GM21717 (cell line): ENCODE measurements at regions not wholly inside any gene's neighbourhood (a gene's known extent, or its start where the extent isn't known, plus 50 kb on each side); places are given as distances from the start of the nearest gene placed in this dataset.
"Not testable (repeated sequence)": the region's sequence is repeated elsewhere in the genome, so short reads cannot be mapped to it uniquely, and the experiment has no call there.

Source experiments
- ATAC-seq: cut with Tn5 transposase; IDR thresholded peaks from one replicate; pipeline ENCODE4 v1.9.1; 2021; ENCODE audit warnings: mild to moderate bottlenecking, moderate library complexity; ENCODE audit not compliant: unreplicated experiment

DNA sequence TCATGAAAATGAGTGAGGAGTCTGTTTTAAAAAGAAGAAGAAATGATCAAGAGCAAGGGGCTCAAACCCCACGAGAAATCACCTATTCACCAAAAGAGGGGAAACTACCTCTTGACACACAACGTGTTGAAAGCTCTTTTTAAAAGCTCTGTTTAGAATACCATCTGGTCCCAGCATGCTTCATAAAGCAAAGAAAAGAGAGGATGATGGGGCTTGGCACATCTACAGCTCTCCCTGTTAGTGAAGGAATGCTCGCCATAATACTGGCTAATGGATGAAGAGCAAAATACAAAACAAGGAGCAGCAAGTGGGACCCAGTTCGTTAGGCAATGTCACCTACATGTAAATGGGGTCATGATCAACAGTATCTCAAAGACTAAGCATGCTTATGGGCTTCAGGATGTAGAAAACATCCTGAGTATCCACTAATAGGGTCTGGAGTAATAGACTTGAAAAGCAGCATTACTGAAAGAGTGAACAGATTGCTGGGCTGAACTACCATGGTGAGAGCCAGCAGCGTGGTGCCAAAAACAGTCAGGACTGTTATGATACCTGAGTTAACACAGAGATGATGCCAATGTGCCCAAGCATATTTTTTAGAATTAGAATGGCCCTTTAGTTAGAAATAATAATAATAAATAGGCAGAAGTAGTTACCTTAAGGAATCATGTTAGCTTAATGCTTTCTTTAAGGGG, 159.7 kb upstream of the POU1F1 start:
- no peak for ATAC-seq

DNA sequence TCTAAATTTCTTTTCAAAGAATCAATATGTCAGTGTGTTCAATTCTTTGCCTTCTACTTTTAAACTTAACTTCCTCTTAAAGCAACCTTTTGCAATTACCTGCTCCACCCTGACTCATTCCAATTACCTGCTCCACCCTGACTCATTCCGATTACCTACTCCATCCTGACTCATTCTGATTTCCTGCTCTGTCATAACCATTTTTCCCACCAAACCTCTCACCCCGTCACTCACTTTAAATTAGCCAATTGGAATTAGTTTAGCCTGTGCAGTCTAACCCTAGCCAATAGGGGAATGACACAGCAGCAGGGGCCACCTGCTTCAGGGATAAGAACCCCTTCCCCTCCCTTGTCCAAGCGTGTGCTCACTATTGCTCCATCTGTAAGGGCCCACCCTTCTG, 157.1 kb upstream of the POU1F1 start:
- ATAC-seq = not testable (repeated sequence)

DNA sequence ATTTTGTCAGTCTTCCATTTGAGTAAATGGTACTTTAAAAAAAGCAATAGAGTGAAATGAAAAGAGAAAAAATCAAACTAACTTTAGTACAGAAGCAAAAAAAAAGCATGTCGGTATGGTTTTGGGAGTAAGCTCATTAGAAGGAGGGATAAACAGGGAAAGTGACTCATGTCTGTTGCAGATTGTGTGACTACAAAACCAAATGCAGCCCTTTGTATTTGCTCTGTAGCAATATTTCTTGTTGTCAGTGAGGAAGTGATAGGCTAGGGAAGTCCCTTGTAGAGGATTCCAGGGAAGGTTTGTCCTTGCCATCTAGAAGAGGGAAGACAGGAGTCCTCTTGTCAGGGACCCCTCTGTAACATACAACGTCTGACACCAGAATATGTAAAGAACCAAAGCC, 150.5 kb upstream of the POU1F1 start:
- no peak for ATAC-seq

DNA sequence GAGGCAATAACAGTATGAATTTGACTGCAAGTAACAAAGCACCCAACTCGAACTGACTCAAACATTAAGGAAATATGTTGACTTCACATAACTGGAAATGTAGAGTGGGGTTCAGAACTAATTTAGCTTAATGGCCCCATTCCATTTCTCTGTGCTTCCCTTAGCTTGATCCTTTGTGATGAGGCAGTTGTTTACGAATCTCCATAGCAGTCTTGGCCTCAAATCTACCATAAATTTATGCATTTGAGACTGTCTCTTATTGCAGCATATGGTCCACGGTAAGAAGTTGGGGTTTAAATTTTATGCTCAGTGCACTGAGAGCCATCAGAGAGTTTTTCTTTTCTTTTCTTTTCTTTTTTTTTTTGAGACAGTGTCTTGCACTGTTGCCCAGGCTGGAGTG, 148.7 kb upstream of the POU1F1 start:
- ATAC-seq = no peak

DNA sequence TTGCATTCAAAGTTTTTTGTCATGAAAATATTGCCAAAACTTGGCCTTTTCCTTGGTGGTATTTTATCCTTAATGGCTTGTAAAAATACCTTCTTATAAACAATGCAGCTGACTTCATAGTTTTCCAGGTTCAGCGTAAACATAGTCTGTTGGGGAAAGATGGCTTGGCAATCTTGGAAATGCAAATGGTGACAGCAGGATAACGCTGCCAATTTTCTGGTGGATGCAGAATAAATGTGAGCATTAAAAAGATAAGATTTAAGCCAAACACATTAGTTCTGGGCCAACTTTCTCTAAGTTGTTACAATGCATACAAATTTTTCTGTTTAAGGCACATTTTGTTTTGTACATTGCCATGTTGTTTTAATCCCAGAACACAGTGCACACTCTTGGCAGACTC, 147.0 kb upstream of the POU1F1 start:
- no peak for ATAC-seq

DNA sequence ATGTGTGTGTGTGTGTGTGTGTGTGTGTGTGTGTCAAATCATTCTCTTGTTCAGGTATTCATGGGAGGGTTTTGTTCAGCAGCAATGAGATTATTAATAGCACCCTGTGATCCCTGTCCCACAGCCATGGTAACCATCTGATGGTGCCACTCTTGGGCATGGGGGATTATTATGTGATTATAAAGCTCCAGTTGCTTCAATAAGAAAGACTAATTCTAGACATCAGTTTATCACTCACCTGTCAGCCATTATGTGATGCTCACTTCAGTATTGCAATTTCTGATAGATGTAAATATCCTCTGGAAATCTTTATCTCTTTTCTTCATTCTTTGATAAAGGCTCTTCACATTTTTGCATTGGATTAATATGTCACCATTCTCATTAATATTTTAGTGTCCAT, 145.9 kb upstream of the POU1F1 start:
- no peak for ATAC-seq

DNA sequence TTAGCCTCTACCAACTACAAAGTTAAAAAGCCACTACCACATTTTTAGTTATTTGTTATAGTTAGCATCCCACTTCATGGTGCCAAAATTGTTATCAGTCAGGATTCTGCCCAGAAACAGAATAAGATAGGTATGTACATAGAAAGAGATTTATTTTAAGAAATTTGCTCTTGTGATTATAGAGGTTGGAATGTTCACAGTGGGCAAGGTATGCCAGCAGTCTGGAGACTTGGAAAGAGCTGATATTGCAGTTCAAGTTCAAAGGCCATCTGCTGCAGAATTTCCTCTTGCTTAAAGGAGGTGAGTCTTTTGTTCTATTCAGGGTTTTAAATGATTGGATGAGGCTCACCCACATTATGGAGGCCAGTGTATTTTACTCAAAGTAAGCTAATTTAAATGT, 143.8 kb upstream of the POU1F1 start:
- no peak for ATAC-seq

DNA sequence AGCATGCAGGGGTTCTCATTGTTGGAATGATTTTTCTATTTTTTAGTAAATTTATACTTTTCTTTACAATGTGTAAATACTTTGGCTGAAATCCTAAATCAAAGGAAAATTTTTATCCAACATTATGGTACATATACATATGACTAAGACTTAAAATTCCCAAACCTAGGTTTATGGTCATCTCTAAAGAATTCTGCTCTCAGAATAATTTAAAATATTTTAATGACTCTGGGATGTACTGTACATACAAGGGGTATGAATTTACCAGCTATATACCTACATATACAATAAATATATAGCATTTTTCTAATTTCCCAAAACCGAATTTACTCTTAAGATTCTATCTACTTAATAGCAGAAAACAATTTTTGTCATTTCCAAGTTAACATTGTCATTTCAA, 137.9 kb upstream of the POU1F1 start:
- no peak for ATAC-seq

DNA sequence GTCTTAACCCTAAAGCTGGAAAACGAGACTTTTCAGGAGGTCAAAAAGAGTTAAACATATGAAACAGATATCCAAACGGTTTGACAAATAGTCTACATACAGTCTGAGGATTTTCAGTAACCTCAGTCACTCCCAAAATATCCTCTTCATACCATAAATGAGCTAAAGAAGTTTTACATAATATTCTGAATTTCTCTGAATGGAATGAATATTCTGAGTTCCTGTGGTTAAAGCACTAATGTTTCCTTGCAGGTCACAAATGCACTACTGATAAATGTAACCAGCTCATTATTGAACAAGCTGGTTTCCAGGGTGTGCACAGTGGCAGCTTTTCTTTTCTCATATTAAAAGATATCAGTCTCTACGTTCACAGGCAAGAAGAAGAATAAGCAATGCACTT, 137.4 kb upstream of the POU1F1 start:
- ATAC-seq = no peak

DNA sequence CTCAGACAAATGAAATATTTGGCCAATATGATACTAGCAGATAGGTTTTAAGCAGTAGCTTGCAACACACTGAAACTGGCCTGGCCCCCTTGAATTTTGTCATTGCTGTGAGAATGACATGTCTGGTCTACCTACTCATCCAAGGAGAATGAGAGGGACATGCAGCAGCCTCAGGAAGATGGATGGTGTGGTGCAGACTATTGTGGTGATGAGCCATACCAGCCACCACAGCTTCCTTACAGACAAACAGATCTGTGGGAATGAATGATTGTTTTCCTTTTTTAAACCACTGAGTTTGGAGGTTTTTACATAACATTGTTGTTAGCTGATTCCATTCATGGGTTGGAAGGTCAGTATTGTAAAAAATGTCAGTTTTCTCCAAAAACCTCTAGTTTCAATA, 133.7 kb upstream of the POU1F1 start:
- no peak for ATAC-seq

DNA sequence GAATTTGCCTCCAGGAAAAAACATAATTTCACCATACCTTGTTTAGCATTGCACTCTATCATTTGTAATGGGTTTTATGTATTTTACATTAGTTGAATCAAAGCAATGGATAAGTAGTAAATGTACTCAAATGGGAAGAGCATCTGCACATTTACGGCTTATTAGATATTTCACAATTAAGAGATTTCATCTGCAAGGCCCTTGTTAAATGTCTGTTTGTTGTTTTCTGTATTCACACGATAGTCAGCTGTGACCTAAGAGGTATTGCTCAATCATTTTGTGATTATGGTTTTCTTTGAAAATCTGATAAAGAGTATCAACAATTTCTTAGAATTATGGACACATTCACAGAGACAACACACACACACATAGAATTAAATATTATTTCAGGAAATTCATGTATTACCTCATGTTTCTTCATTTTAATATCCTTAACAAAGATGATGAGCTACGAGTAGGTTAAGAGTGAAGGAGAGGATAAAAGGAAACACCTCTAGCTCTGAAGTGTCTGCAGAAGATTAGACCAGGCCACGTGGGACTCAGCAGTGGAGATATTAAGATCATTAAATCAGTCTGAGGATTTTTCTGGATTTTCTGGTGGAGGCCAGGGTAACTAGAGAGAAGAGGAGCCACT, 121.9 kb upstream of the POU1F1 start:
- no peak for ATAC-seq

DNA sequence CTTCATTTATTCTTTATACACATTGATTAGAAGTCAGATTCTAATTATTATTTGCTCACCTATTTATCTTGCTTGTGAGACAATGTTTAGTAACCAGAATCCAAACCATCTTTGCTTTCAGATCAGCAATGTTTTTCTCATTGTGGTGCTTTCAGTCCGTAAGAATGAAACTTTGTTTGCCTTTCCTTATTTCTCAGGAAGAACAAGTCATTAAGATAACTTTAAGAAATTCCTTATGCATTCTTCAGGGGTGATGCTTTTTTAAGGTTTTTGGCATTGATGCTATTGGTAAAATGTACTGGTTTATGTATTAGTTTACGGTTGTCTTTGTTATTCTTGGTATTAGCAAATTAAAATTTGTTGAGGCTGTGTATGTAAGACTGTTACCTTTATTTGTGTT, 120.8 kb upstream of the POU1F1 start:
- ATAC-seq = no peak

DNA sequence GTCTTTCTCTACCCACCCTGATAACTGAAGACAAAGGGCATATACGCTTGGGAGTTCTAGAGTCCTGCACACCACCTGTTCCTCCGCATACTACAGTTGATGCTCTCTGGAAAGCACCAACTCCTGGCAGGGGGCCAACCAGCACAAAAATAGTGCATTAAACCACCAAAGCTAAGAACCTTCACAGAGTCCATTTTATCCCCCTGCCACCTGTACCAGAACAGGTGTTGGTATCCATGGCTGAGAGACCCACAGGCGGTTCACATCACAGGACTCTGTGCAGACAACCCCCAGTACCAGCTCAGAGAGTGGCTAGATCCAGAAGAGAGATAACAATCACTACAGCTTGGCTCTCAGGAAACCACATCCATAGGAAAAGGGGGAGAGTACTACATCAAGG, 114.4 kb upstream of the POU1F1 start:
- no peak for ATAC-seq

DNA sequence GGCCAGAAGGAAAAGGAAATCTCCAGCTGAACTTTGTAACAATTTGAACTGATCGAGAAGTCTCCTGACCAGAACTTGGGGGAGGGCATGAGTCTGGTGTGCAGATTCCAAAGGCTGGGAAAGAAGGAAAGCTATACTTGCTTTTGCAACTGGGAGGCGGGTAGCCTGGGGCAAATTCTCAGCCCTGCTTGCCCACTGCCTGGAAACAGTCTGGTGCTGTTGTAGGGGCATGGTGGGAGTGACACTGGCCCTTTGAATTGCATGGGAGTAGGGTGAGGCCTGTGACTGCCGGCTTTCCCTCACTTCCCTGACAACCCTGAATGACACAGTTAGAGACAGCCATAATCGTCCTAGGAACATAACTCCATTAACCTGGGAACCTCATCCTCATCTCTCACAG, 114.0 kb upstream of the POU1F1 start:
- ATAC-seq = no peak

DNA sequence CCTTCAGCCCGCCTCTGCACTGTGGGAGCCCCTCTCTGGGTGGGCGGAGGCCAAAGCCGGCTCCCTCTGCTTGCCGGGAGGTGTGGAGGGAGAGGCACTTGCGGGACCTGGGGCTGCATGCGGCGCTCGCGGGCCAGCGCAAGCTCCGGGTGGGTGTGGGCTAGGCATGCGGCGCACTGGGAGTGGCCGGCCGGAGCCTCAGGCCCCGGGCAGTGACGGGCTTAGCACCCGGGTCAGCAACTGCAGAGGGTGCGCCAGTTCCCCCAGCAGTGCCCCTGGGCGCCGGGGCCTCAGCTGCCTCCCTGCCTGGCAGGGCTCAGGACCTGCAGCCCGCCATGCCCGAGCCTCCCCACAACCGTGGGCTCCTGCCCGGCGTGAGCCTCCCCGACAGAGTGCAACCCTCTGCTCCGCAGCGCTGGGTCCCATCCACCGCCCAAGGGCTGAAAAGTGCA, 98.9 kb upstream of the POU1F1 start:
- no peak for ATAC-seq

DNA sequence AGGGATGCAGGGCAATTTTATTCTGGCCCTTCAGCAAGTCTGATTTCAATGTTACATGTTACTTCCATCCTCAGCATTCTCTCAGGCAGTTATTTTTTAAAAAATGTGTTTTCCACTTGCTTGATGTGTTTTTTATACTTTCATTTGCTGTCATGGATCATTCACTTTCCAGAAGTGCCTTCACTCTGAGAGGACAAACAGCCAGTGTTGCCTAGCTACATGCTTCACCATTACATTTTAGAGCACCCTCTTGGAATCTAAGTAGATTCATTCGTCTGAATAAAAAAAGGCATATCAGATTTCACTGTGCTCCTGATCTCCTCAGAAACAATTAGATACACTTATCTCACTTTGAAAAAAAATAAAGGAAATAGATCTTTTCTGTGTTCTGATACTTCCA, 93.6 kb upstream of the POU1F1 start:
- no peak for ATAC-seq

DNA sequence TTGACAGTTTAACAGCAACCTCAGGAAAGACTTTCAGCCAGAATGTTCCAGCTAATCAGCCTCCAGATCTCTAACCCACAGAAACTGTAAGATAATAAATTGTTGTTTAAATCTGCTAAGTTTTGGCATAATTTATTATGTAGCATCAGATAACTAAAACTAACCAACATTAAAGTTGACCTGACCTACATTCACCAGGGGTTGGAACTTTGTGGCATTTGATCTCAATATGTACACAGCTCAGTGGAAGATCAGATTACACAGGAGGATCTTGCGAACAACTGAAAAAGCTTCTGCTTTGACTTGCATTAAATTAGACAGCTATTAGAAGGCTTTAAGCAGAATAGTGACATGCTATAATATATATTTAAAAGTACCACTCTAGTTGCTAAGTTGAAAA, 91.4 kb upstream of the POU1F1 start:
- ATAC-seq = no peak

DNA sequence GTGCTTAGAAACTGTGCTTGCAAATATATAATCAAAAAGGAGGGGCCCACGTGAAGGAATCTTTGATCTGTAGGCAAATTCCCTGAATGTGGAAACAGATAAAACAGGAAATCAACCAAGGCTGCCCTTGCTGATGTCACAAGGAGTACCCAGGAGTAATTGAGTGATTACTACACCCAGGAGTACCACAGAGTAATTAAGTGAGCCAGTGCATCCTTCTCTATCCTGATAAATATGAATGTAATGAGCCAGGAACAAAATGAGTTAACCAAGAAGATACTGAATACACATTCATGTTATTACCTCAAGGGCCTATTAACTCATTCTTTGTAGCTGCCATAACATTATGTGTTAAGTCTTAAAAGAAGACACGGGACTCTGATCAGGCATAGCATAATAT, 87.3 kb upstream of the POU1F1 start:
- no peak for ATAC-seq

DNA sequence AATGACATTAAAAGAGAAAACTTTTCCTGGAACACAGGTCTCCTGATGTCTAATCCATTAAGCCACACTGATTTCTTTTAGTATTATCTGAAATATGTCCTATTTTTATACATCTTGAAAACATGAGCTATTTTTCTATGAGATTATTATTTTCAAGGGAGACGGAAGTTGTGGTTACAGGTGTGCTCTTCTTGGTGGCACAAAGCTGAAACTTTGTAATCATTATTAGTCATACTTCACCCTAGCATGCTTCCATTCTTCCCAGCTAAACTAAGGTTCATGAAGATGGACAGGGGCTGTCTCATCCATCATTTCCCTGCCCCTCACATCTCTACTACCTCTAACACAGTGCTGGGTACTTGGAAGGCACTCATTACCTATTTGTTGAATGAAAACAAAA, 85.6 kb upstream of the POU1F1 start:
- ATAC-seq = no peak

DNA sequence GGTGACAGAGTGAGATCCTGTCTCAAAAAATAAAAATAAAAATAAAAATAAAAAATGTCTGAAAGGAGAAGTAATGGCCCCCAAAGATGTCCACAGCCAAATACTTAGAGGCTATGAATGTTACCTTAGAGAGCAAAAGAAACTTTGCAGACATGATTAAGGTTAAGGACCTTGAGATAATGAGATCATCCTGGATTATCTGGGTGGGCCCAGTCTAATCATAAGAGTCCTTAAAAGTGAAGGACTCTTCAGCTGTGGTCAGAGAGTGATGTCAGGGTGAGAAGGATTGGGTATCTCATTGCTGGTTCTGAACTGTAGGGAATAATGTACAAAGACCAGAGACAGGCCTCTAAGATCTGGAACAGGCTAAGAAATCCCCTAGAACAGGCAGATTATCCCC, 84.9 kb upstream of the POU1F1 start:
- ATAC-seq = no peak

DNA sequence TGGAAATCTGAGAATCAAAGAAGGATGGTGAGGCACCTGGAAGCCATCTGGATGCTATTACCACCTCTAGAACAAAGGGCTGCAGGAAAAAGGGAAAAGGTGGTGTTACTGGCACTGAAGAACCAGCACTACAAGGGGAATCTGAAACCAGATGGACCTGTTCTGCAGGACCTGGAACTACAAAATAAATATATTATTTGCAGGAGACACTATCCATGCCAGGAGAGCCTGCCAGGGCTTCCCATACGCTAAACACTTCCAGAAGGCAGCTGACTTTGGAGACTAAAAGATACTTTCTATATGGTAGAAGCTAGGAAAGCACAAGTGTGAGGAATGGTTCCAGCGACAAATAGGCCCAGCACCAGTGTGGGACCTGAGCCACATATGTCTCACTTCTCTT, 83.4 kb upstream of the POU1F1 start:
- ATAC-seq = no peak

DNA sequence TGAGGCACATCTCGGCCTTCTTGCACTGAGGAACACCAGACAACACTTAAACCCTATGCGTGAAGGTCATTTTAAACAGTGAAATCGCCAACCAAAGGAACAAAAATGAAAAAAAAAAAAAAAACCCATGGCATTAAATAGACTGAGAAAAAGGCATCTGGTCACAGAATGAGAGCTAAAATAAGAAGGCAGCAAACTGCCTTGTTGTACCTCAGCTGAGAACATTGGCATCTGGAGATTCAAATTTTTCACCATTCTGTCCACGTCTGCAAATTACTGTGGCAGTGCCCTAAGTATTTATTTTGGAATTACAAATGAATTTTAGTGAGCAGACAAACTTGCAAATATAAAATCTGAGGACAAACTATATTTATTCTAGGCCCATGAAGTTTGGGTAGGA, 82.6 kb upstream of the POU1F1 start:
- ATAC-seq = no peak

DNA sequence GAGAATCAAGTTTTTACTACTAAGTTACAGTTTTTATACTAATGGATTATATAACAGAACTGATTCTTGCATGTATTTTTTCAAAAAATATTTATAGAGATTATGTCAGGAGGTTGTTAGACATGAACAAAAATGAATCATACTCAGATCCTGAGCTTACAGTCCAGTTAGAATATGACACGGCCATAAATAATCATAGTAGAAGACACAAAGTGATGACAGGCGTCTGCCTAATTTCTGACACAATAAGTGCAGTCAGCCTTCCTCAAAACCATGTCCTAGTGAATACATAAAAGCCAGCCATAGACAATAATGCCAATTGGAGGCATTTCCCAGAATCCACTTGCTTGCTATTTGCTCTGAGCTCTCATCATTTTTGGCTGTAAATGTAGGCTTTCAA, 81.7 kb upstream of the POU1F1 start:
- no peak for ATAC-seq
